WI38 (cell line): ENCODE measurements at regions not wholly inside any gene's neighbourhood (a gene's known extent, or its start where the extent isn't known, plus 50 kb on each side); places are given as distances from the start of the nearest gene placed in this dataset.

ENCODE experiments used
- H3K4me3 ChIP-seq: 2 replicates; pipeline ENCODE4 v1.5.1; 2011; ENCODE audit warnings: low read depth, mild to moderate bottlenecking, control low read depth, low read length
- TF ChIP-seq, protein P1 (sequence below): IDR thresholded peaks from 2 replicates; pipeline ENCODE4 v1.5.1; 2012; ENCODE audit warnings: low read depth, mild to moderate bottlenecking, control low read depth, low read length

DNA sequence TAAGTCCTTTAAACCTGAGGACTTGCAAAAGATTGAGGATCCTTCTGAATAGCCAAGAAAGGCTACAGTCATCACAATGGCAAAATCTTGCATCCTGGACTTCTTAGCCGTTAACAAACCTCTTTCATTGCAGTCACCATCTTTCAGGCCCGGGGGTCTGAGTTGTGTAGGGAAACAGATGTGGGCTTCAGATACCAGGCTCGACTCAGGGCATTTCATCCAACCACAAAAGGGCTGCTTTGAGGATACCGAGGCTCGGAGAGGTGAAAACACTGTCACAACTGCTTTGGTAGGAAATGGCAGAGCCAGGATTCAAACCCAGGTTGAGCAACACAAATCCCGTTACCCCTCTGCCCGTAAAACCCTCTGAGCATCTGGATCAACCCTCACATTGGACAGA, 147.4 kb downstream of the TFCP2L1 start:
- TF ChIP-seq, protein P1, sequence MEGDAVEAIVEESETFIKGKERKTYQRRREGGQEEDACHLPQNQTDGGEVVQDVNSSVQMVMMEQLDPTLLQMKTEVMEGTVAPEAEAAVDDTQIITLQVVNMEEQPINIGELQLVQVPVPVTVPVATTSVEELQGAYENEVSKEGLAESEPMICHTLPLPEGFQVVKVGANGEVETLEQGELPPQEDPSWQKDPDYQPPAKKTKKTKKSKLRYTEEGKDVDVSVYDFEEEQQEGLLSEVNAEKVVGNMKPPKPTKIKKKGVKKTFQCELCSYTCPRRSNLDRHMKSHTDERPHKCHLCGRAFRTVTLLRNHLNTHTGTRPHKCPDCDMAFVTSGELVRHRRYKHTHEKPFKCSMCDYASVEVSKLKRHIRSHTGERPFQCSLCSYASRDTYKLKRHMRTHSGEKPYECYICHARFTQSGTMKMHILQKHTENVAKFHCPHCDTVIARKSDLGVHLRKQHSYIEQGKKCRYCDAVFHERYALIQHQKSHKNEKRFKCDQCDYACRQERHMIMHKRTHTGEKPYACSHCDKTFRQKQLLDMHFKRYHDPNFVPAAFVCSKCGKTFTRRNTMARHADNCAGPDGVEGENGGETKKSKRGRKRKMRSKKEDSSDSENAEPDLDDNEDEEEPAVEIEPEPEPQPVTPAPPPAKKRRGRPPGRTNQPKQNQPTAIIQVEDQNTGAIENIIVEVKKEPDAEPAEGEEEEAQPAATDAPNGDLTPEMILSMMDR = no peak
- H3K4me3 ChIP-seq = no peak overlapping the region

DNA sequence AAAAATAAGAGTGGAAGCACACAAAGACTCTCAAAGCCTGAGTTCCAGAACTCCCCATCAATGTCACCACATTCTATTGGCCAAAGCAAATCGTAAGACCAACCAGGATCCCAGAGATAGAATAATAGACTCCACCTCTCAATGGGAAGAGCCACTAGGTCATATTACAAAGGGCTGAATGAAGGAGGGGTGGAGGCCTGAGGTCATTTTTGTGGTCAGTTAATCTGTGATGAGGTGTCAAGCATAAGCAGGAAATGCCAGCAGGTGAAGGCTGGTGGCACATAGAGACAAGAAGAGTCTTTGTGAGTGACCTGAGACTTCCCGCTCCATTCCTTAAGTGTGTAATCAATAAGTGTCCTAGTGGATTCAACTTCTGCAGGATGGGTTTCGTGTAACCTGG, 144.3 kb downstream of the TFCP2L1 start:
- H3K4me3 ChIP-seq = no peak overlapping the region
- TF ChIP-seq, protein P1 = no peak

DNA sequence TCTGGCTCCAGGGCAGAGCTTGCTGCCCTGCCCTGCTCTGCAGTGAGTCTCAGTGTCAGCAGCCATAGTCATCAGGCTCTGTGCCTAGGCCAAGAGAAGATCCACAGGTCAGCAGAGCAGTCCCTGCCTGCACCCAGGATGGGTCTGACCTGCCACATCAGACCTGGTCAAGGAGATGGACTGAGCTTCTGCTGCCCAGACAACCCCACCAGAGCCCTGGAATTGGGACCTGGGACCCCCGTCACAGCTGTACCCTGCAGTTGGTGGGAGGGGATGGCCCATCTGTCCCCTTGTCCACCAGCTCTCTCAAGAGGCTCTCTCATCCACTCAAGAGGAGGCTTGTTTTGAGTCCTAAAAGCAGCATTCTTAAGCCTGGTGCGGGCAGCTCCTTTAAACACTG, 142.6 kb downstream of the TFCP2L1 start:
- TF ChIP-seq, protein P1 = no peak
- H3K4me3 ChIP-seq = no peak overlapping the region

DNA sequence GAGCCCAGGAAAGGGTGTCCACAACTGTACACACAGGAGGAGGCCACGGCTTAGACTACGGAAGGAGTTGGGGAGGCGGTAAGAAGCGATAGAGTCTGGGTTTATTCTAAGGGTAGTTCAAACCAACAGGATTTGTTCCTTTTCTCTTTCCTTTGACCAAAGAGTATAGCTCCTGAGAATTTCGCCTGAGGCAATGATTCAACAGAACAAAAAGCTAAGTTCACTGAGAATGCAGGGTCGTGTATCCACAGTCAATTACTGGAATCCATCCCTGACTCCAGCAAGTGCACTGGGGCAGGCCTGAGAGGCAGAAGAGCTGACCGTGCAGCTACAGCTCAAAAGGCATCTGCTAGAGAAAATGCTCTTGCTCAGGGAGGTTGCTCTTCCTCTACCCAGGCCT, 140.9 kb downstream of the TFCP2L1 start:
- TF ChIP-seq, protein P1 = no peak
- no peak overlapping the region for H3K4me3 ChIP-seq

DNA sequence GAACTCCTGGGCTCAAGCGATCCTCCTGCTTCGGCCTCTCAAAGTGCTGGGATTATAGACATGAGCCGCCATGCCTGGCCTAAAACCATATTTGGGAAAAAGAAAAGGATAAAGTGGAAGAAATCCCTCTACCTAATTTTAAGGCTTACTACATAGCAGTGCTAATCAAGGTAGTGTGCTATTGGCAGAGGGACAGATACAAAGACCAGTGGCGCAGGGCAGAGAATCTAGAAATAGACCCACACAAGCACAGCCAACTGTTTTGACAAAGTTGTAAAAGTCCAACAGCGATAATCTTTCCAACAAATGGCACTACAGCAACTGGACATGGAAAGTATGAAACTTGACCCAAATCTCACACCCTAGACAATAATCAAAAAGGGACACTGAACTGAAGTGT, 138.4 kb downstream of the TFCP2L1 start:
- TF ChIP-seq, protein P1 = no peak
- H3K4me3 ChIP-seq = no peak overlapping the region

DNA sequence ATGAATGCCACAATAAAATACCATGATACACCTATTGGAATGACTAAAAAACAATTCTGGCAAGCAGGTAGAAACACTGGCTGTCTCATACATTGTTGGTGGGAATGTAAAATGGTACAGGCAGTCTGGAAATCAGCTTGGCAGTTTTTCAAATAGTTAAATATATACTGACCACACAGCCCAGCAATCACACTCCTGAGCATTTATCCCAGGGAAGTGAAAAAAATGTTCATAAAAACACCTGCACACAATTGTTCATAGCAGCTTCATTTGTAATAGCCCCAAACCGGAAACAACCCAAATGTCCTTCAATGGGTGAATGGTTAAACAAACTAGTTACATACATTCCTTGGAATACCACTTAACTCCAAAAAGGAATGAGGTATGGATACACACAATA, 137.2 kb downstream of the TFCP2L1 start:
- TF ChIP-seq, protein P1 = no peak
- H3K4me3 ChIP-seq = no peak overlapping the region

DNA sequence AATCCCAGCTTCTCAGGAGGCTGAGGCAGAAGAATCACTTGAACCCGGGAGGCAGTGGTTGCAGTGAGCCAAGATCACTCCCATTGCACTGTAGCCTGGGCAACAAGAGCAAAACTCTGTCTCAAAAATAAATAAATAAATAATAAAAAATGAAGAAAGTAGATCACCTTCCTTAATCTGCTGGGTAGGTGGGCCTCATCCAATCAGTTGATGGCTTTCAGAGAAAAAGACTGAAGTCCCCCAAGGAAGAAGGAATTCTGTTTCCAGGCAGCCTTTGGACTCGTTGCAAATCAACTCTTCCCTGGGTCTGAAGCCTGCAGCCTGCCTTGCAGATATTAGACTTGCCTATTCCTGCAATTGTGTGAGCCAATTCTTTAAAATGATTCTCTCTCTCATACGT, 136.5 kb downstream of the TFCP2L1 start:
- TF ChIP-seq, protein P1 = no peak
- H3K4me3 ChIP-seq = no peak overlapping the region

DNA sequence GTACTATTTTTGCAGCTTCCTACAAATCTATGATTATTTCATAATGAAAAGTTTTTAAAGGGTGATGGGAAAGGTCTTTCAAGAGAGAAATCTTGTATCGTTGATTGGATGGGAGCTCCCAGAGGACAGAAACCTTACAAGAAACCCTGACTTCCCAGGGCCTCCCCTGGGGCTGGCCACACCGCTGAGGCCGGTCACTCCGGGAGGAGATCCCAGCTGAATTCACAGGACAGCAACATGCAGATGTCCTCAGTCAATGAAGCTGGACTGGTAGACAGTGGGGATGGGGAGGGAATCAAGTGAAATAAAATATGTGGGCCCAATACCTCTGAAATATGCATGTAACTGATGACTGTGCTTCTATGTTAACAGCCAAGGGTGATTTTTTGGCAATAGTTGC, 135.6 kb downstream of the TFCP2L1 start:
- no peak overlapping the region for H3K4me3 ChIP-seq
- TF ChIP-seq, protein P1 = no peak
